ENCODE measurements at regions not wholly inside any gene's neighbourhood (a gene's known extent, or its start where the extent isn't known, plus 50 kb on each side); places are given as distances from the start of the nearest gene placed in this dataset.
"Not testable (repeated sequence)": the region's sequence is repeated elsewhere in the genome, so short reads cannot be mapped to it uniquely, and the experiment has no call there.

GRCh38 chr21:5149222-5149621 lies 5372.2 kb upstream of the TPTE start:
- 90% methylated on average over 2 of the region's 14 CpGs; no CpG with 5 or more reads in 1 of the 2 donors for WGBS, 2 donors
- DNase-seq; H3K27me3 ChIP-seq; H3K9me3 ChIP-seq; H3K4me3 ChIP-seq; H3K27ac ChIP-seq; H3K36me3 ChIP-seq (replicated peaks in 1 of 2; ENCODE audit: insufficient read depth in 1 of 2, low read depth in 2 of 2); intact Hi-C loops (cut with DNase I); ATAC-seq; H3K4me1 ChIP-seq: not testable (repeated sequence)

- H3K9me3 ChIP-seq; H3K4me1 ChIP-seq; DNase-seq; H3K4me3 ChIP-seq; intact Hi-C loops (cut with DNase I); H3K27me3 ChIP-seq; H3K36me3 ChIP-seq (replicated peaks in 1 of 2; ENCODE audit: insufficient read depth in 1 of 2, low read depth in 2 of 2): not testable (repeated sequence)
- WGBS, 2 donors, result no CpG with 5 or more reads among the region's 69 CpGs
- peak; percentile 41 for ATAC-seq
- peak overlapping the region in 2 of 4 donors; percentile 12 to 58 for H3K27ac ChIP-seq
These were observed 5367.3 kb upstream of the TPTE start for GRCh38 chr21:5153842-5154640.

GRCh38 chr21:5154641-5154982 lies 5366.8 kb upstream of the TPTE start:
- H3K27me3 ChIP-seq; H3K4me3 ChIP-seq; H3K9me3 ChIP-seq; intact Hi-C loops (cut with DNase I); H3K4me1 ChIP-seq; H3K36me3 ChIP-seq (replicated peaks in 1 of 2; ENCODE audit: insufficient read depth in 1 of 2, low read depth in 2 of 2): not testable (repeated sequence)
- WGBS, 2 donors, result no CpG with 5 or more reads among the region's 50 CpGs
- H3K27ac ChIP-seq, result peak overlapping the region in 2 of 4 donors; percentile 12 to 58
- TF ChIP-seq POLR2A (IDR thresholded peaks at IDR 0.05), result peak in 1 of 3 donors; percentile 21
- peak; percentile 84 to 87 (median 86) for DNase-seq
- ATAC-seq, result peak; percentile 100

GRCh38 chr21:5162693-5163574 lies 5358.4 kb upstream of the TPTE start:
- ATAC-seq; H3K9me3 ChIP-seq; H3K36me3 ChIP-seq (replicated peaks in 1 of 2; ENCODE audit: insufficient read depth in 1 of 2, low read depth in 2 of 2); H3K4me3 ChIP-seq; intact Hi-C loops (cut with DNase I); DNase-seq; H3K27ac ChIP-seq; H3K4me1 ChIP-seq; H3K27me3 ChIP-seq: not testable (repeated sequence)
- no CpG with 5 or more reads among the region's 20 CpGs for WGBS, 2 donors

GRCh38 chr21:5165829-5166228 lies 5355.6 kb upstream of the TPTE start:
- DNase-seq; H3K27ac ChIP-seq; intact Hi-C loops (cut with DNase I); H3K27me3 ChIP-seq; ATAC-seq; H3K36me3 ChIP-seq (replicated peaks in 1 of 2; ENCODE audit: insufficient read depth in 1 of 2, low read depth in 2 of 2); H3K4me1 ChIP-seq; H3K4me3 ChIP-seq; H3K9me3 ChIP-seq: not testable (repeated sequence)
- WGBS, 2 donors, result no CpG with 5 or more reads among the region's 7 CpGs
